Erythroblast (primary cell): ENCODE measurements at regions not wholly inside any gene's neighbourhood (a gene's known extent, or its start where the extent isn't known, plus 50 kb on each side); places are given as distances from the start of the nearest gene placed in this dataset.

Source experiments
- GATA1 ChIP-seq: IDR thresholded peaks from 2 replicates; pipeline ENCODE4 v1.6.1; 2011; ENCODE audit warnings: low read depth, mild to moderate bottlenecking, control low read depth, low read length, moderate library complexity
- POLR2A ChIP-seq: IDR thresholded peaks from 2 replicates; pipeline ENCODE4 v1.6.1; 2011; ENCODE audit warnings: mild to moderate bottlenecking, low read length

- TF ChIP-seq POLR2A (no peak), GATA1 (no peak)
These were observed 158.7 kb upstream of the ATP6AP2 start for GRCh38 chrX:40422021-40422420.
